ENCODE measurements at regions not wholly inside any gene's neighbourhood (a gene's known extent, or its start where the extent isn't known, plus 50 kb on each side); places are given as distances from the start of the nearest gene placed in this dataset.

GRCh38 chr19:30116984-30117555 is 175.0 kb downstream of the URI1 start (continued):
- TF ChIP-seq FOSL1 (IDR thresholded peaks at IDR 0.05; ENCODE audit: insufficient read depth, low read depth, low read length): no peak
- no peak for TF ChIP-seq SP1 (IDR thresholded peaks at IDR 0.05; ENCODE audit: low read depth, low read length)
- no peak for TF ChIP-seq TAF7 (optimal IDR thresholded peaks at IDR 0.05; ENCODE audit: borderline replicate concordance, low read depth, low read length)

Measured in H1 (cell line).